HG03460 (cell line): ENCODE measurements at regions not wholly inside any gene's neighbourhood (a gene's known extent, or its start where the extent isn't known, plus 50 kb on each side); places are given as distances from the start of the nearest gene placed in this dataset.
"Not testable (repeated sequence)": the region's sequence is repeated elsewhere in the genome, so short reads cannot be mapped to it uniquely, and the experiment has no call there.

Source experiments
- ATAC-seq: cut with Tn5 transposase; IDR thresholded peaks from one replicate; pipeline ENCODE4 v1.9.1; 2021; ENCODE audit not compliant: unreplicated experiment

DNA sequence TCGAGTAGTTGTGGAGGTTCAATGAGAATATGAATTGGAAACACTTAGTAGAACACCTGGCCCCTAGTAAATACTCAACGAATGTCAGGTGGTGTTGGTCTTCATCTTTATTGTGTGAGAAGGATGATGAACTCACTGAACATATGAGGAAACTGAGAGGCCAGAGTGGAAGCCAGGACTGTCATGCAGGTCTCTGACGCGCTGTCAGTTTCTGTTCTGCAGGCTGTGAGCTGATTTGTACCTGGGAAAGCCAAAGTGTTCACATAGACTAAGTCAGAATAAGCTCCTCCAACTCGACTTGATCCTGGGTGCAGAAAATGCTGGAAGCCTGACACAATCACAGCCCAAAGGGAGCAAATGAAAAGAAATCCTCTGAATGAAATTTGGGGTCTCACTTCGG lies 222.2 kb downstream of the LY86 start:
- ATAC-seq, result no peak

DNA sequence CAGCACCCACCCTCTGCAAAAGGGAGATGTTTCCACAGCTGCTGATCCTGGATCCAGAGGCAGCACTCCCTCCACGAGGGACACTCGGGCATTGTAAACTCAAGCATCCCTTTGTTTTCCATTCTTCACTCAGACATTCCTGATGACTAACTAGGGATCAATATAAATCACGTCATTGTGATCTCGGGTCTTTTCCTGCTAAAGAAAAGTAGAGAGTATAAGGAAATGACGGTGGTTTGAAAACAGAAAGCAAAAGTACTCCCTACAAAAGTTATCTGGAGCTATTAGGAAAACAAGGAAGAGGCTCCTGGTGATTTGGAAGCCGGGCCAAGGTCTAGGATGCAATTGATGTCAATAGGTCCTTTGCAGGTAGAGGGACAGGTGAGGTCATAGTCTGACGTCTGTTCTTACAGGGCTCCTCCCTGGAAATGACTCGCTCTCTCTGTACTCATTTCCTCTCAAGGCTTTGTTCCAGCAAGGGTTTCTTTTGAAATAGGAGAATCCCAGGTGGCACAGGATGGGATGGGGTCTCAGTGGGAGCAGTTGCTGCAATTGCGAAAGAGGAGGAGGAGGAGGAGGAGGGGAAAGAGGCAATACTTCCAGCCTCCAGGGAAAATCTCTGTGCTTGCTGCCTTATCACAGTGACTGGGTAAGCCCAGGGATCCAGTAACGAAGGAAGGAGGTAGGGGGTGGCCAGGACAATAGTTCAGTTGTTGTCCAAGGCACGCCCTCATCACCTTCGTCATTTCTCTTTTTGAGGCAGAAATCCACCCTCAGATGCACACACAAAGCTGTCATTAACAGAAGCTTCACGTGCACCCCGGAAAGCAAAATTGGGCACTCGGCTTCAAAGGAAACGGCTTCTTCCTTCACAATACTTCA lies 222.8 kb downstream of the LY86 start:
- no peak for ATAC-seq

DNA sequence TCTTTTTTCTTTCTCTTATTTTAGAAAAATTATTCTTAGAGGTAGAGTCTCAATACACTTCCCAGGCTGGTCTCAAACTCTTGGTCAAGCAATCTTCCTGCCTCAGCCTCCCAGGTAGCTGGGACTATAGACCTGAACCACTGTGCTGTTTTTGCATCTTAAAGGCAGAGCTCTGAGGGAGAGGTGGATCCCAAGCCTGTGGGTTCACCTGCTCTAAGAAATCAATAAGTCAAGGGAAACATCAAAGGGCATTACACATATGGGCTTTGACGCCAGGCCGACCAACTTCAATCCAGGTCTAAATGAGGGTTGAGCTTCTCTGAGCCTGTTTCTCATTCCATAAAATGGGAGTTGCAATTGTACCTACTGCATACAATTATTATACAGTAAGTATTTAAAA lies 223.9 kb downstream of the LY86 start:
- ATAC-seq, result no peak

DNA sequence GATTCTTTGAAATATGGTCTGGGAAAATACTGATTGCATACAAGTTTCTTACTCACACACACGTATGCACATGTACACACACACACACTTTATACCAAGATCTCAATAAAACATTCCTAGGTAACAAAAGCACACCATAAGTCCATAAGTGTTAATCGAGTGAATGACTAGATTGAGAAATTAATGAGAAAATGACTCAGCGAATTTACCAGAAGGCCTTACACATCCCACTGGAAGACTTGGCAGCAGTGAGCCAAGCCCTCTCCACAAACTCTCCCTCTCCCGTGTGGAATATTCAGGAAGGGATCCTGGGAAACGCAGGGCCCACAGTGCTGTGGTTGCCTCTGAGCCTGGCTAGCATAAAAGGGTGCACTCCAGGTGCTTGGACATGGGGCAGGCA lies 227.2 kb downstream of the LY86 start:
- ATAC-seq, result no peak

DNA sequence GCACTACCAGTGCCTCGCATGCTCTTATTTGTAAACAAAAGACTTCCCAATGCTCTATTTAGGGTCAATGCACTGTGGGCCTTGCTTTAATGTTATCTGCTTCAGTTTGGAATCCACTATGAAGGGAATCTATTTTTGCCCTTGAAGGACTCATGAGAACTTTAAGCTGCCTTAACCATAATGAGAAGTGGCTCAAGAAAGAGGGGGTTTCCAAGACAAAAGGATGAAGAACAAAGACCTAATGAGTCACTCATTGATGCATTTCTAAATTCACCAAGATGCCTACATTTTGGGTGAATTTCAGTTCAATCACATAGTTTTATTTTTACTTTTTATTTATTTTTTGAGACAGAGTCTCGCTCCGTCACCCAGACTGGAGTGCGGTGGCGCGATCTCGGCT lies 228.2 kb downstream of the LY86 start:
- no peak for ATAC-seq

DNA sequence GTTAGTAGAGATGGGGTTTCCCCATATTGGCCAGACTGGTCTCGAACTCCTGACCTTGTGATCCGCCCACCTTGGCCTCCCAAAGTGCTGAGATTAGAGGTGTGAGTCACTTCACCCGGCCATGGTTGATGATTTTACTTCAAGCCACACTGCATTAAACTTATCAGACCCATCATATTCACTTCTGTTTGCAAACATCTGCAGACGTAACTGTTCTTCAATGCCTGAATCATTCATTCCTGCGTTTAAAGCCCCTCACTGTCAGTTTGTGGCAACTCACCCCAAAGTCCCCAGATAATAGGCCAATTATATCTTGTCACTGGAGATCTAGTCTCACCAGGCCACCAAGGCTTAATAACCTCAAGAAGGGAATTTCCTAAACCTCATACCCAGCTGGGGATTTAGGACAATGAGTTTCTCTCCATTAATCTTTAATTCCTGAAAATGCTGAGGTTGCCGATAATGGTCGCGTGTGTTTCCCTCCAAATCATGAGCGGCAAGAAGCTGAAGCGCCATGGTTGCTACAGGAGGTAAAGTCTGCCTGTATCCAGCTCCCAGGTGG lies 229.6 kb downstream of the LY86 start:
- ATAC-seq, result no peak

DNA sequence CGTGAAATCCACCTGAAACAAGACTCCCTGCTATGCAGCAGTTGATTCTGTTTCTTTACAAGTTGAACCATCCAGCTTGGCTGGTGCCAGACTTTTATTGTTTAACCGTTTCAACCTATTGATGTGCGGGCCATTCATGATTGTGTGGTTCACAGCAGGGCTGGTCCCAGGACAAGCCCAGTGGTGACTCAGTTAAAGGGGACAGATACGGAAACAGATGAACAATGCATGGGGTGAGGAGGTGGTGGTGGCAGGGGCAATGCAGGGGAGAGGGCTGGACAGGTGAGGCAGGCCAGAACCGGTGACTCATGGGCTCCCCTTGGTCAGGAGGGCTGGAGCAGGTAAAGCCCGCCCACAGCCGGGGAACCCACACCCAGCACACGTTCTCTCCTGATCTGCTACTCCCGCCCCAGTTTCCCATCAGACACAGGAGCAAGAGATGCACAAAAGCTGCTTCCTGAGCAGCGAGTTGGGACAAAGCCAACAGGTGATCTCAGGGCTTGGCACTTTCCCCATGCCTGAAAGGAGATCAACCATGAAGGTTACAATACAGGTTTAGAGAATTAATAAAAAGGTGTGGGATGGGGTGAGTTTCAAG lies 232.2 kb downstream of the LY86 start:
- no peak for ATAC-seq

DNA sequence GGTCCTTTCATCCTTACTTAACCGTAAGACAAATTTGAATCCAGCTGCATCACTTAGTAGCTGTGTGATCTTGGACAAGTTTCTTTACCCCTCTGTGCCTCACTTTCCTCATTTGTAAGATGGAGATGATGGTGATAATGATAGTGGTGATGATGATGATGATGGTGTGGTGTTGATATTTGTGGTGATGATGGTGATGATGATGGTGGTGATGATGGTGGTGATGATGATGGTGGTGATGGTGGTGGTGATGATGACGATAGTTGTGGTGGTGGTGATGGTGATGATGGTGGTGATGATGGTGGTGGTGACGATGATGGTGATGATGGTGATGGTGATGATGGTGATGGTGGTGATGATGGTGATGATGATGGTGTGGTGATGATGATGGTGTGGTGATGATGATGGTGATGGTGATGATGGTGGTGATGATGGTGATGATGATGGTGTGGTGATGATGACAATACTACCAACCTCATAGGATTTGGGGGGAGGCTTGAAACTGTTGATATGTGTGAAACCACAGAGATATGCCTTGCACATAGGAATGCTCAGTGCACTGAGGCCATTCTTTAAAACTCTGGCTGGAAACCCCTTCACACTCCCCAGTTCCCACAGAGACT lies 233.2 kb downstream of the LY86 start:
- no peak for ATAC-seq

DNA sequence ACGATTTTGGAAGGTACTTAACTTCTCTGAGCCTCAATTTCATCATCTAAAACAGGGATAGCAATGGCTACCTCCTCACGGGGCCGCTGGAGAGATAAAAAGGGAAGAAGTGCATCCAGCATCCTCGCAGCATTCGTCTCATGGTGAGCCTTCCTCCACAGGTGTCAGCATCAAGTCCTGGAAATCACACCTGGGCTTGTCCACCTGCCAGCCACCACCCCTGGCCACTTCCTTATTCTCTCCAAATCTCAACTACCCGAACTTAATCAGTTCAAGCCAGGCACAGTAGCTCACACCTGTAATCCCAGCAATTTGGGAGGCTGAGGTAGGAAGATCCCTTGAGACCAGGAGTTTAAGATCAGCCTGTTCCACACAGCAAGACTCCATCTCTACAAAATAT lies 234.5 kb downstream of the LY86 start:
- no peak for ATAC-seq

DNA sequence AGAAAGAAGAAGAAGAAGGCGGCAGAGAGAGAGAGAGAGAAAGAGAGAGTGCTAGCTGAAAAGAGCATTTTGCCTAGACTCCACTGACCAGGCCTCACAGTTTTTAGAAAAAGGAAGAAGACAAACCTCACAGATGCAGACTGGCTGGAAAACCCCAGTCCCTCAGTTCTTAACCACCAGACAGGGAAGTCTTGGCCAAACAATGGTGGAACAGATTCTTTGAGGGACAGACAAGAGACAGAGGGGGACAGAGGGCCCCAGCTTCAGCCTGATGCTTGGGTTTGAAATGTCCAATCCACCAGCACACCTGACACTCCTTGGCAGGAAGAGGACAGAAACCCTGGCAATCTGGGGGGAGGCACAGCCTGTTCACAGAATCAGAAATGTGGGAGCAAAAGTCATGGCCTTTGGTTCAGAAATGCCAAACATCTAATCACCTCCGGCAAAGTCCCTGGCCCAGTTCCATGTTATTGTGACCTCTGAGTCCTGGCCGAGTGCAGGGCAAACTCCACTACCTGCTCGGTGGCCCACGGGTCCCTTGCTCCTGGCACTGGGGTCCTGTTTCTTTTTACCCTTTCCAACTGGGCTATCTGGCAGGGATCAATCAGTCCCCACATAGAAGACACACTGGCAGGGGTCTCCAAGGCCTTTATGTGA lies 235.2 kb downstream of the LY86 start:
- ATAC-seq, result no peak

DNA sequence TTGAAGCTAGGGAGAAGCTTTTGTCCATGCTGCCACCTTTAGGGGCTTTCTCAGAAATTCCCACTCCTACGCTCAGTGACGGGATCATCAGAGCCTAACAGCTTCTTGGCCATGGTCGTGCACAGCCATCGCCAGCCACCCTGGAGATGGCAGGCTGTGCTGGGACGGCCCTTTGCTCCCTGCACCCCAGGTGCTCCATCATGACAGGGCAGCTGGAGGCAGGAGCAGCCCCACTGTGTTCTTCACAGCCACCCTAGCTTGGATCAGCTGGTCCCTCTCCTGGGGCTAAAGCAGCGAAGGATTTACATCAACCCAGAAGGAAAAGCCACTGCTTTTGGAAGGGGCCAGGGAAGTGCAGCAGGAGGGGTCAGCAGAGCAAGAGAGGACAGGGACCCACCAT lies 235.9 kb downstream of the LY86 start:
- no peak for ATAC-seq

DNA sequence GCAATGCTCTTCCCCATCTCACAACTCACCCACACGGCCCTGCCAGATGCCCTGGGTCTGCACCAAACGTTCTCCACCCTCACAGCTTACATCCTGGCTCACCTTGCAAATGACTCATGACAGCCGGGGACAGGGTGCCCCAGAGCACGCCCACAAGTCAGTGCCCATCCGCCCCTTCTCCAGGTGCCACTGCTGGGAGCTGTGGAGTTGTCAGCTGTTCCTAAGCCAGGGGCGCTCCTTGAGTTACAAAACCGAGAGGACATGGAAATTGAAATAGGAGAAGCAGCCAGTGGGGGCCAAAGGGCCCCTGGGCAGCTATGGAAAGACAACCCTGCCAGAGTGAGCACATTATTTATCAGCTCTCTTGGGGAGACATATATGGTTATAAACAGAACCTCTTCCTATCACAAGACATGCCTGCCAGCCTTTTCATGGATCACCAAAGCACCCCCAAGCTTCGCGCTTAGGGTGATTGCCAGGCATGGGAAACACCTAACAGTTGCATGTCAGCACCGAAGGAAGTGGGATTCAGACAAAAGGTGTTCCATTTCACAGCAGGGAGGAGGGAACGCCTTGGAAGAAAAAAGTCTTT lies 236.8 kb downstream of the LY86 start:
- no peak for ATAC-seq

DNA sequence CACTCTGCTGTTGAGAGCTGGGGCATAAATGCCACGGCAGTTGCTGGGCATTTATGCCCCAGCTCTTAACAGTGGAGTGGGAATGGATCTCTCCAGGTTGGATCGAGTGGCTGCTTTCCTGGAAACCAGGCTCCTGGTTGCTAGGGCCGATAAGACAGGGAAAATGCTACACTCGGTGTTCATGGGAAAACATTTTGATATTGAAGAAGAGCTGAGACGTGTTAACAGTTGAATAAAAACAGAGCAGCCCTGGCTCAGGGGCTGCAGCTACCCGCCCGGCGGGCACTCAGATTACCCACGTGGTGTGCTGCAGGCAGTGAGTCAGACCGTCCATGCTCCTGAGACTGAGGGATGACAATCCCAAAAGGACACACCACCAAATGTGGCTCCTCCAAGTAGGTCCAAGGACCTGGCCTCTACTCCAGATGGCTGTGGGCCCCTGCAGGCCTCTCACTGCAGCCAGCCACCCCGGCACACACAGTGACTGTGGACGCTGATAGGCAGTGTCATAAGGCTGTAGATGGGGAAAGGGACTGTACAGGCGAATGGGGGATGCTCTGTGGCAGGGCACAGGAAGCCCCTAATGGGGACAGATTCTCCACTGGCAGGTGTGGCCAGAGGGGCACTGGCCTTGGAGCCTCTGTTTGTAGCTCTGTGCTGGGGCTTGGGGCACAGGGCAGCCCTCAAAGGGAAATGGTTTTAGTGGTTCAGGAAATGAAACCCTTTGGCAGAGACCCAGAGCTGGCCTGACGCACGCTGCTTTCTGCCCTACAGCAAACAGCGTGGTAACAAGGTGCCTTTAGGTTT lies 237.8 kb downstream of the LY86 start:
- peak; percentile 87 for ATAC-seq

DNA sequence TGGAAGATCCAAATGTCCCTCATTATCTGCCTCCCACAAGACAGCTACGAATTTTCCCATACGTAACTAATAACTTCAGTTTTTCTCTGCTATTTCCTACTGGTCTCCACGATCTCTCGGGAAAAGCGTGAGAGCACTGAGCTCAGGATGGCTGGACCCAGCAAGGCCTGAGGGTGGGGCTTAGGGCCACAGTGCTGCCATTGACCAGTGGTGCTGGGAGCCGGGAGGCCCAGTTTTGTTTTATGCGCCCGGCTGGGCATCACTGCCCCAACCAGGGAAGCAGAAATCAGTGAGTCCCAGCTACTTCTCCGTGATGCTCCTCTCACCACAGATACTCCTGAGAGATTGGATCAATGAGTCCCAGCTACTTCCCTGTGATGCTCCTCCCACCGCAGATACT lies 238.4 kb downstream of the LY86 start:
- ATAC-seq, result no peak

DNA sequence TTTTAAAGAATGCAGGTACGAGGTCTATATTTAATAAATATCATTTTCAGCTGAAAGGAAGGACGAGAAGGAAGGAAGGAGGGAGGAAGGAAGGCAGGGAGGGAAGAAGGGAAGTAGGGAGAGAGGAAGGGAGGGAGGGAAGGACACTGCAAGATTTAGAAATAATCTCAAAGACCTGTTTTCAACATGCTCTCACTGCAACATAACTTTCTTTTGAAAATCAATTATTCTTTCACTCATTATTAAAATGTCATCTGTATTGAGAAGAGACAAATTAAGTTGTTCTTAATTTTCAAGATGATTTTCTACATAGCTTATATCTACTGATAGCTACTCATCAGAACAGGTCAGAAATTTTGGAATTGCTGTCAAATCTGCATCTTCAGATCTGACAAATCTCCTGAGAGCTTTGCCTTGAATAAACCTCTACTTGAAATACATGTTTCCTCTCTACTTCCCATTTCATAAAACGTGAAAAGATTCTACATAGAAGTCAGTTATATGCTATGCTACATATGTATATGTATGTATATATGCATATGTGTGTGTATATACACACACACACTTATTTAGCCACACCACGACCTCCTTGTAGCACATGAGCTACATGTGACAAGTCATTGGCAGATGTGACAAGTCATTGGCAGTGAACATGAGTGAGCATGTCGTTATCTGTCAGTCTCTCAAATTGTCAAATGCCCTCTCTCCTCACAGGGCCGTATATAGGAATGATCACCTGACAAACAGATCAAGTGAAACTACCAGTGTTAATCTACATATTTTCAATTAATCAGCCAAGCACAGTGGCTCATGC lies 241.6 kb downstream of the LY86 start:
- ATAC-seq, result no peak

DNA sequence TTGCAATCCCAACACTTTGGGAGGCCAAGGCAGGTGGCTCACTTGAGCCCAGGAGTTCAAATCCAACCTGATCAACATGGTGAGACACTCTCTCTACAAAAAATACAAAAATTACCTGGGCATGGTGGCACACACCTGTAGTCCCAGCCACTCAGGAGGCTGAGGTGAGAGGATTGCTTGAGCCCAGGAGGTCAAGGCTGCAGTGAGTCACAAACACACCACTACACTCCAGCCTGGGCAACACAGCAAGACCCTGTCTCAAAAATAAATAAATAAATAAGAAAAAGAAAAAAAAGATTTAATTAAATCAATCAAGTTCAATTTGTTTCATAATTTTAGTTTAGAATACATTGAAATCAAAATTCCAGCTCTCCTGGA lies 242.2 kb downstream of the LY86 start:
- not testable (repeated sequence) for ATAC-seq

DNA sequence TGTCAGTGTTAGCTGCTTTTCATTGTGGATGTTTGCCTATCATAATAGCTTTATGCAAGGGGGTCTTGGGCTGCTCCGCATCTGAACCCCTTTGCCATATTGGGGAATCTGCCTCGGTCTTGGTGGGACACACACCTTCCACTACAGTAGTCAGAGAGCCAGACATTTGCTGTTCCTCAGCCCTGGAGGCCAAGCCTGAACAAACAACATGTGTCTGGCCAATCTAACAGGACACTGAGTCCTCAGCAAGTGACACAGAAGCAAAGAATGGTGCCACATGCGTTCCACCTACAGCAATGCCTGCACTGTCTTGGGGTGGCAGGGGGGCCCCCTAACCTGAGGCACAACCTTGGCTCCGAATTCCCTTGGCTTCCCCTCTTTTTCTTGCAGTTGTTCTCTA lies 243.9 kb downstream of the LY86 start:
- ATAC-seq, result no peak

DNA sequence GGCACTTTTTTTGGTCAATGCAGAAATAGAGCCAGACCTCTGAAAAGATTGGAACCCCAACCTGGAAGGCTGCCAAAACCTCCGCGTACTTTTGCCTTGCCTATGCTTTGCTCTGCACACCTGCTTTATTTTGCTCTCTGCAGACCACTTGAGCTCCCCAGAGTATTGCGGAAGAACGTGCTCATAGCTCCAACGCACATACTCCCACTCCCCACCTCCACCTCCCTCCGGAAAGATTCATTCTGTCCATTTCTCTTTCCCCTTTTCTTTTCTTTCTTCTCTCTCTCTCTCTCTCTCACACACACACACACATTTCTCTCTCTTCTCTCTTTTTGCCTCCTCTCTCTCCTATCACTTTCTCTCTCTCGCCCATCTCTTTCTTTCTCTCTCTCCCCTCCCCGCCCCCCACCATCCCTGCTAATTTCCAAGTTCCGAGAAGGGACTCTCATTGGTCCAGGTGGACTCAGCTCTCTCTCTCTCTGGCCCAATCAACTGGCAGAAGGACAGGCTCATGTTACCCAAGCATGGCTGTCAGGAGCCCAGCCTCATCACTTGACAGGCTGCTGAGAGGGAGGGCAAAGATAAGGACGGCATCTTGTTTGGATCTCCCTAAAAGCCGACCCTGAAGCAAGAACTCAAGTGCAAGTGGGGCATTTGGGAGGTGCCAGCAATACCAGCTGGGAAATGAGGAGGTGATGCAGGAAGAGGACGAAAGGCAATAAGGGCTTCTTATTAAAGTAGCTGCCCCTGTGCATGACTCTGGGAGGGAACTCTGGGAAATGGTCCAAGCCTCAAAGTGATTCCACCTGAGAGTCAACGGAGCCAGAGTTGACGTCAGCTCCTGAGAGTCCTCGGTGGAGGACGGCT lies 246.1 kb downstream of the LY86 start:
- no peak for ATAC-seq

DNA sequence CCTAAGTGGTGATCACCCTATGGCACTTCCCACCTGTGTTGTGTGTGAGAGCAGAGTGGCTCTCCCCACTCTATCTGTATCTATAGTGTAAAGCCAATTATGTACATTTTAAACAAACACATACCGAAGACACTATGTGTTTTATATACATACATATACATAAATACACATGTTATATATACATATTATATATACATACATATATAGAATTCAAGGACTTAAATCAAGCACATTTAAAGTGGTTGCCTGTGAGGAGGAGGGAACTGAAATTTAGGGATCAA lies 246.6 kb downstream of the LY86 start:
- ATAC-seq, result no peak
